ENCODE measurements at regions not wholly inside any gene's neighbourhood (a gene's known extent, or its start where the extent isn't known, plus 50 kb on each side); places are given as distances from the start of the nearest gene placed in this dataset.

DNA sequence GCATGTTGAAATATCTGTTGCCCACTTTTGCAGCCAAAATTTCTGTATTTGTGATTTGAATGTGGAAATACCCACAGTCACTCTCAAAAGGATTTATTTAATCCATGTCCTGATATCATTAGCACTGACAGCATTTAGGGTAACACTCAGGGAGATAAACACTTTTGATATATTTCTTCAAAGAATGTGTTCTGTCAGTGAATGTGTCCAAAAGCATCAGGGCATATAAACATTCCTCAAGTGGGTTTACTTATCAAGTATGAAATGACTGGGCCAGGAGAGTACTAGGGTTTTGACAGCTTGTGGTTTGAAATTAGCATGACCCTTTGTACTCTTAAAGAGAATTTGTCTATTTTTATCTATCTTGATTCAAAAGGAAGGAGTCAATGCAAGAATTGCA is 1302.1 kb upstream of the ADGRL2 start:
- TF ChIP-seq, protein P1, sequence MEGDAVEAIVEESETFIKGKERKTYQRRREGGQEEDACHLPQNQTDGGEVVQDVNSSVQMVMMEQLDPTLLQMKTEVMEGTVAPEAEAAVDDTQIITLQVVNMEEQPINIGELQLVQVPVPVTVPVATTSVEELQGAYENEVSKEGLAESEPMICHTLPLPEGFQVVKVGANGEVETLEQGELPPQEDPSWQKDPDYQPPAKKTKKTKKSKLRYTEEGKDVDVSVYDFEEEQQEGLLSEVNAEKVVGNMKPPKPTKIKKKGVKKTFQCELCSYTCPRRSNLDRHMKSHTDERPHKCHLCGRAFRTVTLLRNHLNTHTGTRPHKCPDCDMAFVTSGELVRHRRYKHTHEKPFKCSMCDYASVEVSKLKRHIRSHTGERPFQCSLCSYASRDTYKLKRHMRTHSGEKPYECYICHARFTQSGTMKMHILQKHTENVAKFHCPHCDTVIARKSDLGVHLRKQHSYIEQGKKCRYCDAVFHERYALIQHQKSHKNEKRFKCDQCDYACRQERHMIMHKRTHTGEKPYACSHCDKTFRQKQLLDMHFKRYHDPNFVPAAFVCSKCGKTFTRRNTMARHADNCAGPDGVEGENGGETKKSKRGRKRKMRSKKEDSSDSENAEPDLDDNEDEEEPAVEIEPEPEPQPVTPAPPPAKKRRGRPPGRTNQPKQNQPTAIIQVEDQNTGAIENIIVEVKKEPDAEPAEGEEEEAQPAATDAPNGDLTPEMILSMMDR (IDR thresholded peaks at IDR 0.05) = no peak
- no peak for TF ChIP-seq ZFX (IDR thresholded peaks at IDR 0.05; ENCODE audit: borderline replicate concordance)
